Osteoblast (primary cell): ENCODE measurements at regions not wholly inside any gene's neighbourhood (a gene's known extent, or its start where the extent isn't known, plus 50 kb on each side); places are given as distances from the start of the nearest gene placed in this dataset.

Source experiments
- DNase-seq: peaks from one replicate; pipeline ENCODE4 v3.0.0; 2011; ENCODE audit warnings: low spot score, mixed read lengths; ENCODE audit not compliant: insufficient read length; ENCODE audit errors: missing footprints
- H2AFZ ChIP-seq: 2 replicates; pipeline ENCODE4 v1.6.0; 2011; ENCODE audit warnings: mild to moderate bottlenecking, low read length
- H3K27ac ChIP-seq: 2 replicates; pipeline ENCODE4 v1.5.1; 2011; ENCODE audit warnings: mild to moderate bottlenecking, low read depth, low read length, moderate library complexity
- H3K27me3 ChIP-seq: 2 replicates; pipeline ENCODE4 v1.6.0; 2012; ENCODE audit warnings: mild to moderate bottlenecking, control low read depth, inconsistent platforms, low read length, moderate library complexity; ENCODE audit not compliant: insufficient read depth
- H3K36me3 ChIP-seq: 2 replicates; pipeline ENCODE4 v1.5.1; 2011; ENCODE audit warnings: mild to moderate bottlenecking, low read length, control low read depth, moderate library complexity; ENCODE audit not compliant: insufficient read depth
- H3K4me1 ChIP-seq: 2 replicates; pipeline ENCODE4 v1.5.1; 2011; ENCODE audit warnings: mild to moderate bottlenecking, low read length, control low read depth, moderate library complexity; ENCODE audit not compliant: insufficient read depth
- H3K4me2 ChIP-seq: 2 replicates; pipeline ENCODE4 v1.6.0; 2011; ENCODE audit warnings: mild to moderate bottlenecking, low read length; ENCODE audit not compliant: insufficient read depth
- H3K4me3 ChIP-seq: fragments of 200-600 bp; sonication (generic); 3 replicates; pipeline ENCODE4 v1.5.1; 2012; ENCODE audit warnings: mild to moderate bottlenecking, low read length, inconsistent platforms; ENCODE audit not compliant: insufficient read depth
- H3K79me2 ChIP-seq: 2 replicates; pipeline ENCODE4 v1.6.0; 2012; ENCODE audit warnings: mild to moderate bottlenecking, low read length, control low read depth, inconsistent platforms; ENCODE audit not compliant: insufficient read depth
- H3K9me3 ChIP-seq: 2 replicates; pipeline ENCODE4 v1.5.1; 2011; ENCODE audit warnings: low read depth, low read length, control low read depth
- H4K20me1 ChIP-seq: 2 replicates; pipeline ENCODE4 v1.6.0; 2012; ENCODE audit warnings: mild to moderate bottlenecking, low read length, control low read depth; ENCODE audit not compliant: insufficient read depth
- TF ChIP-seq, protein P1 (sequence below): IDR thresholded peaks from 2 replicates; pipeline ENCODE4 v1.5.1; 2011; ENCODE audit warnings: mild to moderate bottlenecking, low read depth, low read length, moderate library complexity; ENCODE audit errors: extremely low read depth

- DNase-seq = no peak
- H3K79me2 ChIP-seq = no peaks in the 10 kb centered on the region
- no peak overlapping the region for H3K4me3 ChIP-seq
- H3K9me3 ChIP-seq = peaks cover 2% of the 10 kb centered on the region
- H2AFZ ChIP-seq = no peak overlapping the region
- no peaks in the 10 kb centered on the region for H3K4me1 ChIP-seq
- no peaks in the 10 kb centered on the region for H4K20me1 ChIP-seq
- H3K27ac ChIP-seq = no peak overlapping the region
- no peaks in the 10 kb centered on the region for H3K36me3 ChIP-seq
- TF ChIP-seq, protein P1, sequence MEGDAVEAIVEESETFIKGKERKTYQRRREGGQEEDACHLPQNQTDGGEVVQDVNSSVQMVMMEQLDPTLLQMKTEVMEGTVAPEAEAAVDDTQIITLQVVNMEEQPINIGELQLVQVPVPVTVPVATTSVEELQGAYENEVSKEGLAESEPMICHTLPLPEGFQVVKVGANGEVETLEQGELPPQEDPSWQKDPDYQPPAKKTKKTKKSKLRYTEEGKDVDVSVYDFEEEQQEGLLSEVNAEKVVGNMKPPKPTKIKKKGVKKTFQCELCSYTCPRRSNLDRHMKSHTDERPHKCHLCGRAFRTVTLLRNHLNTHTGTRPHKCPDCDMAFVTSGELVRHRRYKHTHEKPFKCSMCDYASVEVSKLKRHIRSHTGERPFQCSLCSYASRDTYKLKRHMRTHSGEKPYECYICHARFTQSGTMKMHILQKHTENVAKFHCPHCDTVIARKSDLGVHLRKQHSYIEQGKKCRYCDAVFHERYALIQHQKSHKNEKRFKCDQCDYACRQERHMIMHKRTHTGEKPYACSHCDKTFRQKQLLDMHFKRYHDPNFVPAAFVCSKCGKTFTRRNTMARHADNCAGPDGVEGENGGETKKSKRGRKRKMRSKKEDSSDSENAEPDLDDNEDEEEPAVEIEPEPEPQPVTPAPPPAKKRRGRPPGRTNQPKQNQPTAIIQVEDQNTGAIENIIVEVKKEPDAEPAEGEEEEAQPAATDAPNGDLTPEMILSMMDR = no peak
- H3K27me3 ChIP-seq = no peaks in the 10 kb centered on the region
- no peak overlapping the region for H3K4me2 ChIP-seq
Measured at GRCh38 chr10:64102916-64103315, 581.7 kb downstream of the REEP3 start.

- H4K20me1 ChIP-seq = no peaks in the 10 kb centered on the region
- peaks cover 2% of the 10 kb centered on the region for H3K9me3 ChIP-seq
- H3K79me2 ChIP-seq = no peaks in the 10 kb centered on the region
- TF ChIP-seq, protein P1 = no peak
- no peak overlapping the region for H2AFZ ChIP-seq
- DNase-seq = no peak
- H3K27ac ChIP-seq = no peak overlapping the region
- no peaks in the 10 kb centered on the region for H3K36me3 ChIP-seq
- no peak overlapping the region for H3K4me2 ChIP-seq
- no peaks in the 10 kb centered on the region for H3K27me3 ChIP-seq
- H3K4me3 ChIP-seq = no peak overlapping the region
- no peaks in the 10 kb centered on the region for H3K4me1 ChIP-seq
Measured at GRCh38 chr10:64103750-64104470, 582.7 kb downstream of the REEP3 start.

- Histone ChIP-seq H3K4me3 (no peak overlapping the region), H3K79me2 (no peaks in the 10 kb centered on the region), H3K36me3 (no peaks in the 10 kb centered on the region), H3K9me3 (peaks cover 3% of the 10 kb centered on the region), H3K4me1 (no peaks in the 10 kb centered on the region), H3K27ac (no peak overlapping the region), H4K20me1 (no peaks in the 10 kb centered on the region), H3K4me2 (no peak overlapping the region), H3K27me3 (no peaks in the 10 kb centered on the region), H2AFZ (no peak overlapping the region)
- no peak for DNase-seq
- TF ChIP-seq, protein P1 = no peak
Measured at GRCh38 chr10:64109926-64110495, 588.8 kb downstream of the REEP3 start.

DNA sequence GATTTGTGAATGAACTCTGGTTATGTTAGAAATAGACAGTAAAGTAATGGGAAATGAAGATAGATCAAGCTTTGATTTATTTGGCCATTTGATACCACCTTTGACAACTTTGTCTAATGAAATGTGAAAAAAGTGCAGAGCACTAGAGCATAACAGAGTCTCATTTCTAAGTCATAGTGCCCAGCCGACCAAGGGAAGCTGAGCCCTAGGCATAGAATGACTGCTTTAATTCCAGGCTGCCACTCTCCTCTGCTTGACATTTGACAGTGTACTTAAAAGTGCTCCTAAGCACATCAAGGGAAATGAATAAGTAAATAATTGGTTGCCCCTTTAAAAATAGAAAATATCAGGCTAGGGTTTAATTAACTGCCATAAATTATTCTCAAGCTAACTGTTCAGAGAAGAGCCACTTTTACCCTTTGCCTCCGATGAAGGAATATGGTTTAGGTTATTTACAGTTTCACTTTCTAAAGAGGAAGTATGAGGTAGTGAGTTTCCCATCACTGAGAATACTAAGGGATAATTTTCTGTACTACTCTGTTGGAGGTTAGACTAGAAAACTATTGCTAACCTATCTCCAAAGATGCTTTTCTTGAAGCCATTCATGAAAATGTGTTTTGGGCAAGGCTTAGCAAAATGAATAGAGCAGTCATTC is 591.6 kb downstream of the REEP3 start:
- Histone ChIP-seq H2AFZ (no peak overlapping the region), H3K9me3 (peaks cover 3% of the 10 kb centered on the region), H3K27ac (no peak overlapping the region), H3K4me1 (no peaks in the 10 kb centered on the region), H3K4me2 (no peak overlapping the region), H4K20me1 (no peaks in the 10 kb centered on the region), H3K36me3 (no peaks in the 10 kb centered on the region), H3K79me2 (no peaks in the 10 kb centered on the region), H3K4me3 (no peak overlapping the region), H3K27me3 (no peaks in the 10 kb centered on the region)
- TF ChIP-seq, protein P1 = no peak
- DNase-seq = no peak
